IMR-90 (cell line): ENCODE measurements at regions not wholly inside any gene's neighbourhood (a gene's known extent, or its start where the extent isn't known, plus 50 kb on each side); places are given as distances from the start of the nearest gene placed in this dataset.

Experiments
- ATAC-seq: fragments of 200-7000 bp; cut with Tn5 transposase; 2 replicates; pipeline ENCODE4 v1.9.1; 2020; ENCODE audit warnings: low read depth, mild to moderate bottlenecking, moderate library complexity
- BruUV-seq: library from RNA; stranded (reverse); fragments of 400-500 nt; replicated peaks from 2 replicates; lab custom pipeline; 2021; lab: Mats Ljungman, UMichigan
- CTCF ChIA-PET: fragments of 300-600 bp; formaldehyde crosslinking; extraction: SDS; loops from one replicate; lab custom pipeline; 2021; ENCODE audit warnings: antibody characterized with exemption; lab: Yijun Ruan, JAX
- POLR2A ChIA-PET: fragments of 300-600 bp; sonication (Branson Sonifier 250); formaldehyde crosslinking; loops from one replicate; lab custom pipeline; 2022; ENCODE audit warnings: antibody characterized with exemption; ENCODE audit not compliant: unreplicated experiment; lab: Charles Lee
- DNase-seq: peaks from one replicate; pipeline ENCODE4 v3.0.0; 2013
- H2AFZ ChIP-seq: replicated peaks from 2 replicates; pipeline ENCODE3; 2013; ENCODE audit warnings: low read length, mild to moderate bottlenecking; ENCODE audit not compliant: poor library complexity
- H2AK5ac ChIP-seq: 2 replicates; pipeline ENCODE4 v1.6.1; 2013; ENCODE audit warnings: low read depth, low read length, inconsistent platforms
- H2AK9ac ChIP-seq: replicated peaks from 2 replicates; pipeline ENCODE3; 2013; ENCODE audit warnings: mild to moderate bottlenecking, low read depth, low read length, moderate library complexity; ENCODE audit not compliant: poor library complexity
- H2BK120ac ChIP-seq: 2 replicates; pipeline ENCODE4 v1.6.1; 2013; ENCODE audit warnings: low read depth, low read length, inconsistent platforms
- H2BK15ac ChIP-seq: 3 replicates; pipeline ENCODE4 v1.6.1; 2013; ENCODE audit warnings: low read depth, low read length, inconsistent platforms
- H2BK20ac ChIP-seq: 2 replicates; pipeline ENCODE4 v1.6.1; 2013; ENCODE audit warnings: low read depth, mild to moderate bottlenecking, inconsistent platforms, low read length, moderate library complexity
- H2BK5ac ChIP-seq: 2 replicates; pipeline ENCODE4 v1.6.1; 2013; ENCODE audit warnings: mild to moderate bottlenecking, low read depth, low read length, inconsistent platforms; ENCODE audit not compliant: poor library complexity, severe bottlenecking
- H3K14ac ChIP-seq: replicated peaks from 2 replicates; pipeline ENCODE4 v1.6.1; 2013; ENCODE audit warnings: low read depth, low read length, inconsistent platforms
- H3K18ac ChIP-seq: 2 replicates; pipeline ENCODE4 v1.6.1; 2013; ENCODE audit warnings: low read depth, low read length, control low read depth
- H3K23ac ChIP-seq: 2 replicates; pipeline ENCODE4 v1.6.1; 2013; ENCODE audit warnings: low read depth, low read length, inconsistent platforms
- H3K27ac ChIP-seq: 2 replicates; pipeline ENCODE4 v1.5.1; 2013; ENCODE audit warnings: mild to moderate bottlenecking, control low read depth, low read length; ENCODE audit not compliant: insufficient read depth
- H3K27me3 ChIP-seq: 2 replicates; pipeline ENCODE4 v1.6.1; 2013; ENCODE audit warnings: low read length; ENCODE audit not compliant: control insufficient read depth, insufficient read depth
- H3K36me3 ChIP-seq: 2 replicates; pipeline ENCODE4 v1.6.1; 2013; ENCODE audit warnings: low read length, mixed read lengths; ENCODE audit not compliant: control insufficient read depth, insufficient read depth
- H3K4ac ChIP-seq: 2 replicates; pipeline ENCODE4 v1.6.1; 2013; ENCODE audit warnings: low read depth, low read length, inconsistent platforms
- H3K4me1 ChIP-seq: 2 replicates; pipeline ENCODE4 v1.6.1; 2013; ENCODE audit warnings: low read length, mixed read lengths; ENCODE audit not compliant: control insufficient read depth, insufficient read depth
- H3K4me2 ChIP-seq: 2 replicates; pipeline ENCODE4 v1.6.1; 2013; ENCODE audit warnings: low read depth, mild to moderate bottlenecking, control low read depth, low read length, moderate library complexity
- H3K4me3 ChIP-seq: 2 replicates; pipeline ENCODE4 v1.5.1; 2013; ENCODE audit warnings: low read depth, mild to moderate bottlenecking, control low read depth, low read length, moderate library complexity; ENCODE audit not compliant: insufficient read depth
- H3K56ac ChIP-seq: 2 replicates; pipeline ENCODE4 v1.6.1; 2013; ENCODE audit warnings: low read length, inconsistent platforms; ENCODE audit not compliant: insufficient read depth; ENCODE audit errors: extremely low read depth
- H3K79me1 ChIP-seq, 2 experiments: 2 replicates each; pipeline ENCODE4 v1.6.1; 2013; ENCODE audit warnings: low read length in 2 of 2, inconsistent platforms in 1 of 2, low read depth in 1 of 2
- H3K9ac ChIP-seq: 2 replicates; pipeline ENCODE4 v1.6.1; 2013; ENCODE audit warnings: low read depth, low read length, control low read depth
- H3K9me1 ChIP-seq: 2 replicates; pipeline ENCODE4 v1.6.1; 2013; ENCODE audit warnings: low read length, inconsistent platforms; ENCODE audit not compliant: insufficient read depth
- H3K9me3 ChIP-seq: 2 replicates; pipeline ENCODE4 v1.6.1; 2013; ENCODE audit warnings: low read length; ENCODE audit not compliant: control insufficient read depth, insufficient read depth
- H4K20me1 ChIP-seq: 2 replicates; pipeline ENCODE4 v1.6.1; 2013; ENCODE audit warnings: low read length, inconsistent platforms; ENCODE audit not compliant: insufficient read depth
- H4K5ac ChIP-seq: 2 replicates; pipeline ENCODE4 v1.6.1; 2013; ENCODE audit warnings: mild to moderate bottlenecking, low read depth, low read length, control low read depth
- H4K8ac ChIP-seq, 2 experiments: 2 replicates each; pipeline ENCODE4 v1.6.1; 2013; ENCODE audit warnings: low read depth in 2 of 2, low read length in 2 of 2, control low read depth in 1 of 2, inconsistent platforms in 1 of 2
- H4K91ac ChIP-seq: 2 replicates; pipeline ENCODE4 v1.6.1; 2013; ENCODE audit warnings: low read depth, low read length, inconsistent platforms; ENCODE audit not compliant: insufficient read depth
- BHLHE40 ChIP-seq: fragments of 150-350 bp; IDR thresholded peaks from 2 replicates; pipeline ENCODE4 v1.6.1; 2016; ENCODE audit warnings: mild to moderate bottlenecking, low read depth, low read length
- CEBPB ChIP-seq: IDR thresholded peaks from 2 replicates; pipeline ENCODE4 v1.6.1; 2012; ENCODE audit warnings: low read depth, low read length, improper control_type of control experiment
- CHD1 ChIP-seq: IDR thresholded peaks from 2 replicates; pipeline ENCODE4 v1.6.1; 2012; ENCODE audit warnings: low read depth, low read length, improper control_type of control experiment
- CTCF ChIP-seq: conservative IDR thresholded peaks from 2 replicates; pipeline ENCODE4 v1.5.1; 2012; ENCODE audit warnings: mild to moderate bottlenecking, low read depth, low read length, improper control_type of control experiment
- ELK1 ChIP-seq: fragments of 150-350 bp; IDR thresholded peaks from 2 replicates; pipeline ENCODE4 v1.6.1; 2016; ENCODE audit warnings: low read depth, mild to moderate bottlenecking, low read length, moderate library complexity, borderline replicate concordance
- MXI1 ChIP-seq: IDR thresholded peaks from 2 replicates; pipeline ENCODE4 v1.6.1; 2012; ENCODE audit warnings: low read depth, mild to moderate bottlenecking, low read length, moderate library complexity, borderline replicate concordance
- POLR2A ChIP-seq: IDR thresholded peaks from 2 replicates; pipeline ENCODE4 v1.6.1; 2012; ENCODE audit warnings: mild to moderate bottlenecking, low read depth, low read length
- RFX5 ChIP-seq: IDR thresholded peaks from 2 replicates; pipeline ENCODE4 v1.8.0; 2012; ENCODE audit warnings: low read depth, mild to moderate bottlenecking, low read length, moderate library complexity
- WGBS, 2 experiments: methylation state at CpG; one replicate each; pipeline versions ENCODE4 v1.1.5 to v1.1.7; 2013; ENCODE audit warnings: missing lambda C conversion rate in 2 of 2; ENCODE audit not compliant: insufficient read length in 1 of 2; ENCODE audit errors: extremely low coverage in 2 of 2; 5-methylcytosine and 5-hydroxymethylcytosine counted together
- dilution Hi-C: fragments of 300-500 bp; cut with HindIII; formaldehyde crosslinking; loops from one replicate; pipeline ENCODE4 v1.14.3; 2018; ENCODE audit warnings: low sequenced_read_pairs; ENCODE audit not compliant: unreplicated experiment
- in situ Hi-C: fragments of 300-500 bp; cut with MboI; formaldehyde crosslinking; loops from 3 replicates; pipeline ENCODE4 v1.14.3; 2019; ENCODE audit warnings: low sequenced_read_pairs, inconsistent platforms, mixed read lengths
- intact Hi-C: fragments of 100-400 bp; cut with micrococcal nuclease; formaldehyde crosslinking; loops from 2 replicates; pipeline ENCODE4 v1.10.0; 2022

DNA sequence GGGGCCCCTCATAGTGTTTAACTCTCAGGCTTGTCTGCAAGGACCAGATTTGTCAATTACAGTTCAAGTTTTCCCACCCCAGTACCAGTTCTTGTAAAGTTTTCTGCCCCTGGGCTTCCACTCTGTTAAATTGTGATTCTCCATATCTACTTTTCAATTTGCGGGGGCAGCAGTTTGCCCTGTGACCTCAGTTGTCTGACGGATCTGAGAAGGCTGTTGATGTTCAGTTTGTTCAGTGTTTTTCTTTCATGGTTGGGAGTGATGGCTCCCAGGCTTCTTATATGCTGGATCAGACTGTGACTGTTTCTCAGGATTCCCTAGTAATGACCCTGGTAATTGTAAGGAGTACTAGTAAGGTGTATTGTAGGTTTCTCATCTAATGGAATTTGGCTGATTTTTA, 101.0 kb upstream of the GGTLC1 start:
- no peak overlapping the region for H2BK5ac ChIP-seq
- H3K36me3 ChIP-seq, result no peaks in the 10 kb centered on the region
- H3K23ac ChIP-seq, result no peak overlapping the region
- no peaks in the 10 kb centered on the region for H3K9me3 ChIP-seq
- H2AK5ac ChIP-seq, result no peak overlapping the region
- ChIA-PET POLR2A (no interaction called here), CTCF (no interaction called here)
- H2BK120ac ChIP-seq, result no peak overlapping the region
- H3K9ac ChIP-seq, result no peak overlapping the region
- ATAC-seq (no peak), DNase-seq (no peak)
- H4K20me1 ChIP-seq, result no peaks in the 10 kb centered on the region
- H2BK20ac ChIP-seq, result no peak overlapping the region
- H3K4ac ChIP-seq, result no peak overlapping the region
- TF ChIP-seq ELK1 (no peak), CHD1 (no peak), MXI1 (no peak), CTCF (no peak), BHLHE40 (no peak), POLR2A (no peak), RFX5 (no peak), CEBPB (no peak)
- H3K18ac ChIP-seq, result no peak overlapping the region
- no peak overlapping the region for H4K8ac ChIP-seq
- H2AFZ ChIP-seq, result no peak overlapping the region
- no peak overlapping the region for H3K56ac ChIP-seq
- no peak overlapping the region for H2BK15ac ChIP-seq
- H3K14ac ChIP-seq, result no peak overlapping the region
- H3K79me1 ChIP-seq, result no peaks in the 10 kb centered on the region
- H4K91ac ChIP-seq, result no peak overlapping the region
- no peaks in the 10 kb centered on the region for H3K9me1 ChIP-seq
- no TSS peak for BruUV-seq
- no peaks in the 10 kb centered on the region for H3K27me3 ChIP-seq
- in situ Hi-C loops (no loop called here), intact Hi-C loops (no loop called here), dilution Hi-C loops (no loop called here)
- H3K4me1 ChIP-seq, result no peaks in the 10 kb centered on the region
- no peak overlapping the region for H4K5ac ChIP-seq
- H2AK9ac ChIP-seq, result no peak overlapping the region
- no CpG with 5 or more reads among the region's 2 CpGs for WGBS, 2 experiments
- H3K4me2 ChIP-seq, result no peak overlapping the region
- no peak overlapping the region for H3K4me3 ChIP-seq
- H3K27ac ChIP-seq, result no peak overlapping the region
